ENCODE measurements at regions not wholly inside any gene's neighbourhood (a gene's known extent, or its start where the extent isn't known, plus 50 kb on each side); places are given as distances from the start of the nearest gene placed in this dataset.
"Not testable (repeated sequence)": the region's sequence is repeated elsewhere in the genome, so short reads cannot be mapped to it uniquely, and the experiment has no call there.

DNA sequence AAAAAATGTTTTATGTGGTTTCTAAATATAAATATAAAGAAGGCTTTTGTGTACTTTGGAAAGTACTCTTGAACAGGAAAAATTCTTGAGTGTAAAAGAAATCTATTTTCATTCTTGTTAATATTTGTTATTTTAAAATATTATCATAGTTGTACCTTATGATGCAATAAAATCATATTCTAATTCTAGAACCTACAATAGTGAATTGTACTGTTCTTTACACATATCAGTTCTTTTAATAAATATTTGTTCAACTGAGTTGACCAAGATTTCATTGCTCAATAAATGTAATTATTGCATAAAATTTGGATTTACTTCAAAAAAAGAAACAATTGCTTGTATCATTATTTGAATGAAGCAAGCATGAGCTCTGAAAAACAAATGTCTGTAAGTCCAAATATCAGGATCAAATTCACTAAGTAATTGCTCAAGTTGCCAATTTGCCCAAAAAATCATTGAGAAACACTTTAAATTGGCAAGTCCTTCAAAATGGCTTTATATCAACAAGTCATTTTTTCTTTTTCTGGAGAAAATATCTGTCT is 191.6 kb upstream of the SLC16A7 start:
- DNase-seq = no peak

DNA sequence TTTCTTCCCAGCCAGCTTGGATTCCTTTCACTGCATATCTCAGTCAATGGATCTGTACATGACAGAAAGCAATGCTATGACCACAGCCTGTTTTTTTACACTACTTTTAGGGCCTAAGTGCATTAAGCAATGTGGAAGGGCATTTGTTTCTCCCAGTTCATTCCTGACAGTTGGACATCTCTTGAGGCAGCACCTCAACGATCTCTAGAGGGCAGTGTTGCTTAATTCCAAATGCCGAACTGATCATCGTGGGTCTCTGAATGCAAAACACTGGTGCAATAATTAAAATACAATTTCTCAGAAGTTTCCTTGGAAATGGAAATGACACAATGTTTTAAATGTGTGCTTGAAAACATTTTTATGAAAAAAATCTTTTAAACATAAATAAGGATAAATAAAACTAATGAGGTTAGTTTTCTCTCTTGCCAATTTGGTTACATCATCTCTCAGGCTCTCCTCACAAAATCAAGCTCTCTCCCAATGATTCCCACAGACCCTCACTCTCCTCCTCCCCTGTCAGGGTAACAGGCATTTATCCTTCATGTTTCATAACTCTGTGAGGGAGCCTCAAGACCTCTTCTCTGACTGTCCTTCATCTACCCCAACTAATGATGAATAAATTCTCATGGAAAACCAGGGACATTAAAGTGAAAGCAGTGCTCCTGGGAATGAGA is 192.4 kb upstream of the SLC16A7 start:
- no peak for DNase-seq

DNA sequence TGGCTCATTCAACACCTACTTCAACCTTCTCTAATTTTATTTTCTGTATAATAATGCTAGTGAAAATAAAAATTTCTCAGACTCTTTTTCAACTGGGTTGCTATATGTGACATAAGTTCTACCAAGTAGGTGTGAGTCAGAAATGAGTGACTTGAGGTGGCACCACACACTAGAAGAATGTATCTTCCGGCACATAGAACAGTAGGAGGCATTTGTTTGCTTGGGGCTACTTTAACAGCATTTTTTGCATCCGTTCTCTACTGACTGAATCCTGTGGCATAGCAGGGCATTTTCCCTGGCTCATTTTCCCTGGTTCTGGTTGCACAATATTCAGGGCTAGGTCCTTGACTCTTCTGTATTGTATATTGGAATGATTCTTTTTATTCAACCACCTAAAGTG is 194.0 kb upstream of the SLC16A7 start:
- DNase-seq = no peak

DNA sequence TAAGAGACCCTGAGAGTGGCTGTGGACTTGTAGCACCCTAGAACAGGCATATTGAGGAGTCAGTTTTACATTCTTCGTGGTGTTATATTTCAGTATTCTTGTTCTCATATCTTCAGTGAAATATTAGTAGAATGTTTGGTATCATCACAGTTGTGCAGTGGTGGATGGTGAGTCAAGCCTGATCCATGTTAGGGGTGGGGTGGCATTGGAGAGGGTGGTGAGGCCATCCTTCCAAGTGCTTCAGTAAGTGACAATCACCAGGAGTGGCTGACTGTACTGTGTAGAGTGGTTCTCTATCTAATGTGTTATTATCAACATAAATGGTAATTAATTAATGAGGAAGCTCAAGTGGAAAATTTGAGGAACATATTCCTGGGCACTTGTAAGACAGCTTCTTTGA is 197.7 kb upstream of the SLC16A7 start:
- DNase-seq = no peak

DNA sequence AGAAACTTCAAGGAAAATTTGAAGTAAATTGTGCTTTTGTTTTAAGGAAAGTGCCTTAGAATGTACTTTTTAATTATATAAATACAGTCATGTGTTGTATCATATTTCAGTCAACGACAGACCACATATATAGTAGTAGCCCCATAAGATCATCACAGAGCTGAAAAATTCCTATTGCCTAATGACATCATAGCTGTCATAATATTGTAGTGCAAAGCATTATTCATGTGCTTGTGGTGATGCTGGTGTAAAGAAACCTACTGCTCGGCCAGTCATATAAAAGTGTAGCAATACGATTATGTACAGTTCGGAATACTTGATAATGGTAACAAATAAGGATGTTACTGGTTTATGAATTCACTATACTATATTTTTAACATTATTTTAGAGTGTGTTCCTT is 198.9 kb upstream of the SLC16A7 start:
- no peak for DNase-seq

DNA sequence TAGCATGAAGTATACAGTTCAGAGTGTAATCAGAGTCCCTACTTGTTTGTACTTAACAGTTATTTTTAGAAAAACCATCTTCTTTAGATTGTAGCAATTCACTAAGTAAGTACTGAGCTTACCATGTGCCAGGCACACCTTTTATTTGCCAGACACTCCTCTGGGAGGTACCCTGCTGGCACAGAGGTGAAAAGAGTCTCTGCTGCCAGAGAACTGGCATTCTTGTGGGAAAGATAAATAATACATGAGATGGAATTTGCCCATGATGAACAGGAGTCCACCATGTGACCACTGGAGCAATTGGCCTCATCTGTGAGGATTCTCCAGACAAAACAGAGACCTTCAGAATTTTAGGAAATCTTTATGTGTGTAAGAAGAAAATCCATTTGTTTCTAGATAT is 199.3 kb upstream of the SLC16A7 start:
- DNase-seq = no peak

DNA sequence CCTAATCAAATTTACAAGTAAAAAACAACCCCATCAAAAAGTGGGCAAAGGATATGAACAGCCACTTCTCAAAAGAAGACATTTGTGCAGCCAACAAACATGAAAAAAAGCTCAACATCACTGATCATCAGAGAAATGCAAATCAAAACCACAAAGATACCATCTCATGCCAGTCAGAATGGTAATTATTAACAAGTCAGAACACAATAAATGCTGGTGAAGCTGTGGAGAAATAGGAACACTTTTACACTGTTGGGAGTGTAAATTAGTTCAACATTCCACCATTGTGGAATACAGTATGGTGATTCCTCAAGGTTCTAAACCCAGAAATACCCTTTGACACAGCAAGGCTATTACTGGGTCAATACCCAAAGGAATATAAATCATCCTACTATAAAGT is 200.5 kb upstream of the SLC16A7 start:
- not testable (repeated sequence) for DNase-seq

DNA sequence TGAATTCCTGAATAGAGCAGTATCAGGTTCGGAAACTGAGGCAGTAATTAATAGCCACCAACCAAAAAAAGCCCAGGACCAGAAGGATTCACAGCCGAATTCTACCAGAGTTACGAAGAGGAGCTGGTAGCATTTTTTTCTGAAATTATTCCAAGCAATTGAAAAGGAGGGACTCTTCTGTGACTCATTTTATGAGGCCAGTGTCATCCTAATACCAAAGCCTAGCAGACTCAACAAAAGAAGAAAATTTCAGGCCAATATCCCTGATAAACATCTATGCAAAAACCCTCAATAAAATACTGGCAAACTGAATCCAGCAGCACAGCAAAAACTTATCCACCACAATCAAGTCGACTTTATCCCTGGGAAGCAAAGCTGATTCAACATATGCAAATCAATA is 202.3 kb upstream of the SLC16A7 start:
- DNase-seq = no peak

DNA sequence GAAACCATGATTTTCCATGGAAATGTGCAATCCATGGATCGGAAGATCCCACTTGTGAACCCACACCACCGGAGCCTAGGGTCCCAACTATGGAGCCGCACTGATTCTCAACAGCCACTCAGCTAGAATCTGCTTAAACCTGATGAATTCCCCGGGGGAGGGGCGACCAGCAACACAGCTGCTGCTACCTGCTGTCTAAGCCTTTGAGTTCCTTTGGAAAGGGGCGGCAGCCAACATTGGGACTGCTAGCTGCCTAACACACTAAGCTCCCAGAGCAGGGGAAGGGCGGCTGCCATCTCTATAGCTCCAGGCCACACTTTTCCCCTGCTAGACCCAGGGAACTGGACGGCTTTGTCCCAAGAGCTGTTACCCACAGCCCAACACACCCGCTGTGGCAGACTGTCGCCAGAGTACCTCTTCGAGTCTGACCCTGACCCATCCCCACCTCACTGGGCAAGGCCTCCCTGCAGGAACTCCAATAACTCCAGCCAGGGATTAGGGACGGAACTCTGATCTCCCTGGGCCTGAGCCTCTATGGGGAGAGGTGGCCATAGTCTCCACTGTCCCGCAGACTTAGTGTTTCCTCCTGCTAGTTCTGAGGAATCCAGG is 205.8 kb upstream of the SLC16A7 start:
- peak; percentile 64 for DNase-seq

DNA sequence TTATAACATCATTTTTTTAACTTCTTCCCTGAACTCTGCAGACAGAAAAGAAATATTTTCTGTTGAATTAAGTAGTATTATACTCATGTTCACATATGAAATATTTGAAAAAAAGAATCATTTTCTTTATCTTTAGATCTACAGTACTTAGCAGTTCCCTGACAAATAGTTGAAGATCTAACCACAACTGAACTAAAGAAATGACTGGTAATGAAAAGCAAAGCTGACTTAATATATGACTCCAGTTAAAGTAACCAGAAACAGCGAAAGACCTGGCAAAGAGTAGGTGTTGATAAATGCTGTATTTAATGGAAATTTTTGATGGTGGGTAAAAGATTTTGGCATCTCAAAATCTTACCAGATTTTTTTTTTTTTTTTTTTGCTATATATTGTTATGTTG is 207.1 kb upstream of the SLC16A7 start:
- no peak for DNase-seq

DNA sequence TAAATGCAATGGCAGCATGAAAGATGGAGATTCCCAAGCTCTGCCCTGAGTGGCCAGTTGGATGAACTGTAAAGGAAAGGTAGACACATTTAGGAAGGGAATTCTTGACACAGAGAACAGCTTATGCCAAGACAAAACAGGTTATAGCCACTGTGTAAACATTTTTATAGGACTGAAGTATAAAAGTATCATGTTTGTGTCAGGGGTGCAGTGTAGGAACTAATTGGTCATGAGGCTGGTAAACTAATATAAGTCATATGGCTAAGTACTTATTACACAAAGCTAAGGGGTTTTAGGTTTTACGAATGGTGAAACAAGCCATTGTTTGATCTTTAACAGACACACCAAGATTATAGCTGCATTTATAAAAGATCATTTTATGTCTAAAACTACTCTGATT is 207.7 kb upstream of the SLC16A7 start:
- DNase-seq = no peak

DNA sequence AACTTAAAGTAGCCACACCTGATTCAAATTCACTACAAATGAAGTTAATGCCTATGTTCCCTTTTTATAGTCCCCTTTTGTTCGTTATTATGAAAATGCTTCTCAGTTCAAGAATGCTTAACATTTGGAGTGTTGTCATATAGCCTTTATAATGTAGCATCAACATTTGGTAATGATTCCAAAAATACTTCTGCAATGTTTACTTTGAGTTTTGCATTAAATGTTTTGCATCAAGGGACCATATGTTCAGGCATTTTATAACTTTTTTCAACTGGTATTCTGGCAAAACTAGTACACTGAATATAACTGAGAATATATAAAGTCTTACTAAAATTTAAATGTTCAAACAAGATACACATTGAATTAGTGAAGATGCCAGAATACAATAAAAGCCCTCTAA is 209.6 kb upstream of the SLC16A7 start:
- no peak for DNase-seq

DNA sequence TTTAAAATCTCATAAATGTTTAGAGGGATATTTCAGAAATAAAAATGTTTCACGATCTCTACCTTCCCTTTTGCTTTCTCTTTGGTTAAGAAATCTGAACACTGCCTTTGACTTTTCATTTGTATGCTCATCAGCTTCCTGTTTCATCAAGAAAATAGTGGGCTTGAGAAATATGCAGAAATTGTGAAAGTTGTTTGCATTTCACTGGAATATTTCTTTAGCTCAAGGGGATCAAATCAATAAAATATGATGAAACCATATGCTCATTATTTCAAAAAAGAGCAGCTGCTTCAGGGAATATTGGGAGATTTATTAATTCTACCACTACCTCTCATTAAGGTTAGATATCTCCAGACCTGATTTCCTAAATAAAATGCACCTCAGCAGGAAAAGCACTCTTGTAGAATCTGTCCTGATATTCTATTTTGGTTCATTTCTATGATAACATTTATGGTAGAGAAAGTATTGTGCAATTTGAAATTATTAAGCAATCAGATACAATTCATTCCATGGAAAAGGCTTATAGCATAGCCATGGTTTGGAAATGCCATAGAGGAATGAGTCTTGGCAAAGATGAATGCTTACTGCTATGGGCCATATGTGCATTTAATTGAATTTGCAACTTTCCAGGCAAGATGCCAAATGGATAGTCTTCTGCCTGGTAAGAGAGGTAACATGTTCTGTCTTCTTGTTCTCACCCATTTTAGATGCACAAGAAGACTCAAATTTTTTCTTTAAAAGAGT is 212.6 kb upstream of the SLC16A7 start:
- peak; percentile 68 for DNase-seq

DNA sequence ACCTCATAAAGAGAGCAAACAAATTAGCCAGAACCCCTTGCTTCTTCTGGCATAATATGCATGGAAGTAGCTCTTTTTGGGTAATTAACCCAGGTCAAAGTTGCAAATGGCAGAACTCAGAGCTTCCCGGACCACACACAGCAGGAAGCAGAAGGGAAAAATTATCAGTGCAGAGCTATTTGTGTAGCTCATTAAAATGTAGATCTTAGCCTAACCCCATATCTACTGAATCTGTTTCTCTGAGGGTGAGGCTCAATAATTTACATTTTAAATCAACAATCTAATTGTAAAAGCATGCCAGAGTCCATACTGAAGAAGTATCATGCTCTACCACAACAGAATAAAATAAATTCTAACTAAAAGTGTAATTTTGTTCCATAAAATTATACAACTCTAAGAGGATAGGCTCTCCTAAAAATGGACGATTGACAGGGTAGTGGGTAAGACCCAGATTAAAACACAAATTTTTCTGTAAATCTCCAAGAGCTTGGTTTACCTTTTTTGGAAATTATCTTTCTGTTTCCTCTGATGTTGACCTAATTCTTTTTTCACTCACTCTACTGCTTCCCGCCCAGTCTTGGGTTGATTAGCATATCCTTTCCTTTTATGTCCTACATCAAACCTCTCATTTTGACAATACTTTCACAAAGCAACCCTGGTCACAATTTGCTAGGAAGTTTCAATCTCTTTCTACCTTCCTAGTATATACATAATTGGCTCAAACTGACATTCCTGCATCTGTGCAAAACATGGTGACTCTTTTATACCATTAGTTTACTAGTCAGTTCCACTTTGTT is 213.3 kb upstream of the SLC16A7 start:
- DNase-seq = peak; percentile 21

DNA sequence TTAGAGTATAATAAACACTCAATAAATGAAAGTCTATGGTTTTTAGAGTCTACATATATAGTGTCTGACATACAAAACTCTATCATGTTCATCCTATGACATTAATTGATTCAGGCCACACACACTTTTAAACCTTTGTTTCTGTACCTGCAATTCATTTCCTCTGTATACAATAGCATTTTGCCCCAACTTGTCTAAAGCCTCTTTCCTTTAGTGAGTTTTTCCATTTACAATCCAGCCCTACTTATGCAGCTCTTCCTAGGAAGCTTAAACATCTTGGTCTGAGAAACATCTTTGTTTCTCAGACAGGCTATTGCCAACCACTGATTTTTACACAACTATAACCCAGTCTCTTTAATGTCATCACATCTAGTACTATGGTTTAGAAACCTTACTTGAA is 214.7 kb upstream of the SLC16A7 start:
- DNase-seq = no peak

DNA sequence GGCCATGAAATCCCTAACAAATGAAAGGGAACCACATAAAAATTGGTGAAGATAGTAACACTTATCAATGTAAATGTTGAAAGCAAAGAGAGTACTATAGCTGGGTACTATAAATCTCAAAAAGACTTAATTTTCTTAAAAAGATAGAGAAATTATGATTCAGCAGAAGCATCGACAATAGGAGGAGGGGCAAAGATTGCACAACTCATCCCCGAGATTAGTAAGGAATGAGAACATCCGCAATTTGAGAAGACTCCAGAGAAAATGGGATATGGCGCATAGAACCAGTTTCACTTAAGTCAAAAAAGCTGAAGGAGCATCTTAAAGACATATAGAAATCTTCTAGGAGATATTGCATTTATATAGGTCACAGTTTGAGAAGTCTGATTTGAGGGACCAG is 220.2 kb upstream of the SLC16A7 start:
- DNase-seq = no peak

DNA sequence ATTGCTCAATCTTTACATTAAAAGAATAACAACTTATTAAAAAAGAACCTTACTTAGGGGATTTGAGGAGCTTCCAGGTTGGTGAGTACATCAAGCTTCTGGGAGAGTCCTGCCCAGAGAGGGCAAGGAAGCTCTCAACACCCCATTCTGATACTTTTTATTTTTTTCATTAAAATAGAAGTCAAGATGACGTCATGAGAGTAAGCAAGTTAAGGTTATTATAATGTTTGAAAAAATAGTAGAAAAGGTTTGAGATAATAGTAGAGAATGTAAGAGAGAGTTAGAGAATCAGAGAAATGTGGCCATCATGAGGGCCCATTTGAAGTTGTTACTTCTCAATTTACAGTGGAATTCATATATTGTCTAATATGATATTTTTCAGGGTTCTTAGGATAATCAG is 221.0 kb upstream of the SLC16A7 start:
- DNase-seq = no peak

DNA sequence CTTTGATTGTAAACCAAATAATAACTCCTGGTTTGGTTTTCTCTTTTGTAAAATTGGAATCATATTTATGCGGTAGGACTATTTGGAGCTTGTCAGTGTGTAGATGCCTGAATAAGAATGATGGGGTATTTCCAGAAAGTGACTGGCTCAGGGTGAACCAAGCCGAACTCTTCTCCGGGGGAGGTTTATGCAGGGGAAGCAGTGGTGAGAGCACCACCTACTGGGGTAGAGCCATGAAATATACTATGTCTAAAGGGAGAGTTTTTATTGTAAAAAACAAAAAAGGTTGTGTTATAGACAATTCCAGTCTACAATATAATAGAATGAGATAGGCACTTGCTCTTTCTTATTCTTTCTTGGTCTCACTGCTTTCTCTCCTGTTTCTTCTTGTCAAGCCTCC is 222.9 kb upstream of the SLC16A7 start:
- no peak for DNase-seq

DNA sequence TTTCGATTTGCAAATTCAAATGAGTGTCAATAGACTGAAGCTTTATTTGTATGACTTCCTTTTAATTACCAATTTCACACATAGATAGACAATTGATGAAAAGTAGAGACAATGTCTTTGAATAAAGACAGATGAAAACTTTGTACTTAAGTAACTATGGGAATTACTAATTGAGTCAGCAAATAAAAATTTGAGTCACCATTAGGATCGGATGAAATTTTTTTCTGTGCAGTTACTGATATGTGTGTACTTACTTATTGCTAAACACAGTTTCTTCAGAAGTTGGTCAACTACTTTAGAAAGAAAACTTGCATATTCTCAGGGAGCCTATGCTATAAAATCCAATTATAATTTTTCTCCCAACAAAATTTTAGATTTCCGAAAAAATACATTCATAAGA is 224.9 kb upstream of the SLC16A7 start:
- no peak for DNase-seq

DNA sequence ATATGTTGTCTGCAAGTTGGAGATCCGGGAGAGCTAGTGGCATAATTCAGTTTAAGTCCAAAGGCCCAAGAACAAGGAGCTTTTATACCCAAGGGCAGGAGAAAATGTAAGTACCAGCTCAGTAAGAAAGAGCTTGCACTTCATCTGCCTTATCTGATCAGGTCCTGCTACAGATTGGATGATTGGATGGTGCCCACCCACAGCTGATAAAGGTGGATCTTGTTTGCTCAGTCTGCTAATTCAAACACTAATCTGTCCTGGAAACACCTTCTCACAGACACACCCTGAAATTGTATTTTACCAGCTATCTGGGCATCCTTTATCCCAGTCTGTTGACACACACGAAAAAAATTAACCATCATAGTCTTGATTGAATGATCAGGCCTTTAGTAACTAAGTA is 230.7 kb upstream of the SLC16A7 start:
- DNase-seq = no peak

DNA sequence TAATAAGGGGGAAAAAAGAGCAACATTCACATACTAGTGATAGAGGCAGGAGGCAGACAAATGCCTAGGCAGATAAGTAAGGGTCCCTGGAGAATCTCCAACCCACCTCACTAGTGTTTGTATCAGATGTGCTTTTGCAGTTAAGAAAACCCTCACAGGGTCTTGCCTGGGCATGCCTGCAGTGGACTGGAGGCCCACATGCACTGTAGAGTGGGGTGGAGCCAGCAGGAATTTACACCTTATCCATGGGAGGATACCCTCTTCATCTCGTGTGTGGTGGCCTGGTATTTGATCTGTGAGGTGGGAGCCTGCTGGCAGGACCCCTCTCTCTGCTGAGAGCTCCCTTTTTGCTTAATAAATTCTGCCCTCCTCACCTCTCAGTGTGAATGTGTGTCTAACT is 238.0 kb upstream of the SLC16A7 start:
- DNase-seq = no peak

DNA sequence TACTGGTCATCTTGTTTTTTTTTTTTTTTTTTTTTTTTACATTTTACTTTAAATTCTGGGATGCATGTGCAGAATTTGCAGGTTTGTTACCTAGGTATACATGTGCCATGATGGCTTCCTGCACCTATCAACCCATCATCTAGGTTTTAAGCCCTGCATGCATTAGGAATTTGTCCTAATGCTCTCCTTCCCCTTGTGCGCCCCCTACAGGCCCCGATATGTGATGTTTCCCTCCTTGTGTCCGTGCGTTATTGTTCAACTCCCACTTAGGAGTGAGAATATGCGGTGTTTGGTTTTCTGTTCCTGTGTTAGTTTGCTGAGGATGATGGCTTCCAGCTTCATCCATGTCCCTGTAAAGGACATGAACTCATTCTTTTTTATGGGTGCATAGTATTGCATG is 249.6 kb upstream of the SLC16A7 start:
- not testable (repeated sequence) for DNase-seq

DNA sequence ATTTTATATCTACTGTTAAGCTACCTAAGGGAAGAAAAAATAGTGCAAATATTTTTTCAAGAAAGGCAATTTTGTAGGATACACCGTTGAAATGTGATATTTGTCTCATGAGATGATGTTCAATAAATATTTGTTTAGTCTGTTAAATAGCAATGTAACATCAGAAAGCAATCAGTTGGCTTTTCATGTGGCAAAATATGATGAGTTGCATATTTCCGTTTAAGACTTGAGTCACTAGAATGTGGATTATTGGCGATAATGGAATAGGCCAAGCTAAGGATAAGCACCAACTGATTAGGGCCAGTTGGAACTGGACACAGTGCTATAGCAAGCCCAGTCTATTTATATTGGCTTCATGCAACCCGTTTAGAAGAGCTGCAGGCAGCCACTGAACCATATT is 250.4 kb upstream of the SLC16A7 start:
- no peak for DNase-seq
